ENCODE measurements at regions not wholly inside any gene's neighbourhood (a gene's known extent, or its start where the extent isn't known, plus 50 kb on each side); places are given as distances from the start of the nearest gene placed in this dataset.

GRCh38 chr2:6074089-6074643 lies 382.0 kb downstream of the SOX11 start:
- Mint-ChIP-seq H3K4me3 (no peak overlapping the region), H3K27me3 (no peaks in the 10 kb centered on the region), H3K36me3 (no peaks in the 10 kb centered on the region), H3K9me3 (no peaks in the 10 kb centered on the region), H3K27ac (no peak overlapping the region), H3K4me1 (no peaks in the 10 kb centered on the region)
- DNase-seq (no peak), ATAC-seq (replicated peaks) (no peak)

GRCh38 chr2:6077585-6077984 lies 385.4 kb downstream of the SOX11 start:
- no peaks in the 10 kb centered on the region for H3K4me1 Mint-ChIP-seq
- no peak overlapping the region for H3K27ac Mint-ChIP-seq
- ATAC-seq (replicated peaks), result no peak
- H3K36me3 Mint-ChIP-seq, result no peaks in the 10 kb centered on the region
- no peak for DNase-seq
- no peak overlapping the region for H3K4me3 Mint-ChIP-seq
- peaks cover 0 to 2% of the 10 kb centered on the region in 2 donors for H3K9me3 Mint-ChIP-seq
- H3K27me3 Mint-ChIP-seq, result no peaks in the 10 kb centered on the region

DNA sequence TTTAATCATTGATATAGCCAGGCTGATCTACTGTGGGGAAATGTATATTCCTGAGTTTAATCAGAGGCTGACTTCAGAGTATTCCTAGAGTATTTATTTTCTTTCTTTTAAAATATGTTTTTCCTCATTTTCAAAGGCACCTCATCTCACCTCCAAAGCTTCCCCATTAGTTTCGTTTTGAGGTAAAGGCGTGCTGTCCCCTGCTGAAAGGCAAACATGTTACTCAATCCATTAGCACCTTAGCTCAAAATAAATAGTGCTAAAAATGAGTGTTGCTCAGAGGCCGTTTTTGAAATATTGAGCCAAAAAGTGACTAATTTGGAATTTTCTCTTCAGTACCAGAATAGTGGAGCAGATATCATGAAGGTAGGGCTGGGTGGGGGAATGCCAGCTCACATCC lies 386.2 kb downstream of the SOX11 start:
- Mint-ChIP-seq H3K9me3 (peaks cover 0 to 2% of the 10 kb centered on the region in 2 donors), H3K27me3 (no peaks in the 10 kb centered on the region), H3K36me3 (no peaks in the 10 kb centered on the region), H3K4me3 (no peak overlapping the region), H3K27ac (no peak overlapping the region), H3K4me1 (no peaks in the 10 kb centered on the region)
- ATAC-seq (replicated peaks) (no peak), DNase-seq (no peak)

- DNase-seq (no peak), ATAC-seq (replicated peaks) (no peak)
- no peaks in the 10 kb centered on the region for H3K4me1 Mint-ChIP-seq
- no peak overlapping the region for H3K4me3 Mint-ChIP-seq
- no peaks in the 10 kb centered on the region for H3K27me3 Mint-ChIP-seq
- peaks cover 0 to 2% of the 10 kb centered on the region in 2 donors for H3K9me3 Mint-ChIP-seq
- H3K36me3 Mint-ChIP-seq, result no peaks in the 10 kb centered on the region
- H3K27ac Mint-ChIP-seq, result no peak overlapping the region
Measured at GRCh38 chr2:6079405-6079804, 387.2 kb downstream of the SOX11 start.

DNA sequence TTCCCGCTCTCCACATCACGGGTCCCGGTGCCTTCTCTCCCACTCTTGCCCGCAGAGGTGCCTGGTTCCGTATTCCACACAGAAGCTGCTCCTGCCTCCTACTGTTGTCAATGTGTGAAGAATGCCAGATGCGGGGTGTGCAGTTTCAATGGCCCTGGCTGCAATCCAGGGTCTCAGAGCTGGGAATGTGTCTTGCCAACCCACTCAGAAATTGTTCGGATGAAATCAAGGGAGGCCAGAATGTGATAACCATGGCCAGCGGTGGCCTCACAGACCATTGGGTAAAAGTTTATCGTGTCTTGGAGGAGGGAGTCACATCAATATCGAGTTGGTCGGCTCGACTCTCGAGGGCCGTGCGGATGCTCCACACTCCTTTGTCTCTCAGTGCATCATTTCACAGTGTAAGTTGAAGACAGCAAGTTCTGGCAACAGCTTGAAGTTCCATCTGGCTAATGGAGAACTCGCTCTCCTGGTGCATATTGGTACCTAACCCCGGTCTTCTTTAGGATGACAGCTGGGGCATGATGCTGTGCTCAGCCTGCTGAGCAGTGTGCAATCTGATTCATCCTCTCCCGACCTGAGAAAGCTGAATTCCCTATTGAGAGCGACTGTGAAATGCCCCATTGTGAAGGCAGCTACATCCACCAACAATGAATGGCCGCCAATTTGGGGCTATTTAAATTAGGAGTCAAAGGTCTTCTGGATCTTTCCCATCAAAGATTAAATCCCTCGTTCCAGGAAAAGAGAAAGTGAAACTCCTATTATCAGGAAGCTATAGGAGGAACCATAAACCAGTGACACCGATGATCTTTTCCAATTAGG lies 389.0 kb downstream of the SOX11 start:
- no peak for ATAC-seq (replicated peaks)
- no peak for DNase-seq
- peaks cover under 1 to 2% of the 10 kb centered on the region in 2 donors for H3K9me3 Mint-ChIP-seq
- H3K4me1 Mint-ChIP-seq, result no peaks in the 10 kb centered on the region
- no peaks in the 10 kb centered on the region for H3K27me3 Mint-ChIP-seq
- no peaks in the 10 kb centered on the region for H3K36me3 Mint-ChIP-seq
- no peak overlapping the region for H3K27ac Mint-ChIP-seq
- H3K4me3 Mint-ChIP-seq, result no peak overlapping the region

DNA sequence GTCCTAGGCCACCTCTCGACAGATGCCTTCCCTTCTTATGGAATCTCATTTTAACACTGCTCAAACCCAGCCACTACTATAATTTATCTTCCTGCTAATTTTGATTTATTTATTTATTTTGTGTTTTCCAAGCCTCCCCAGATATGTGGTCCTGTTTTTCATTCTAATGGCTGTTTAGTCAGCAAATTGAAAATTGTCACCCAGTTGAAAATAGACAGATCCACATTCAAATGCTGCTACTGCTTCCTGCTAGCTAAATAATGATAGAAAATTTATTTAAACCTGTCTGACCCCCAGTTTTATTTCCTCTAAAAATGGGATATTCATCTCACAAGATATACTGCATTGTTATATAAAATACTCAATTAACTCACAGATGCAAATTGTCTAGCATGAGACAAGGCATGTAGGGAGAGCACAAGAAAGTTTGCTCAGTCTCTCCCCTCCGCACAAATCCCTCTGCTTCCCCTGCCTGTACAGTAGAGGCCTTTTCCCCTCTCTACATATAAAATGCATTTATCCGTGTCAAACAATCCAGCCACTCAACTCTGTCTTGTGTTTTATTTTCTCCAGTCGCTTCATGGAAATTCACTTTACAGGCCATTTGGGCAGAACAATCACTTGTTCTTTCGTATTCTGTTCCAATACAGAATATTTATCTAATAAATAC lies 389.9 kb downstream of the SOX11 start:
- Mint-ChIP-seq H3K4me1 (no peaks in the 10 kb centered on the region), H3K27ac (no peak overlapping the region), H3K4me3 (no peak overlapping the region), H3K27me3 (no peaks in the 10 kb centered on the region), H3K36me3 (no peaks in the 10 kb centered on the region), H3K9me3 (peaks cover 2 to 4% of the 10 kb centered on the region in 2 donors)
- ATAC-seq (replicated peaks), result no peak
- DNase-seq, result no peak

- Mint-ChIP-seq H3K9me3 (peaks cover 2 to 4% of the 10 kb centered on the region in 2 donors), H3K4me3 (no peak overlapping the region), H3K27ac (no peak overlapping the region)
Measured at GRCh38 chr2:6082625-6083018, 390.4 kb downstream of the SOX11 start.

DNA sequence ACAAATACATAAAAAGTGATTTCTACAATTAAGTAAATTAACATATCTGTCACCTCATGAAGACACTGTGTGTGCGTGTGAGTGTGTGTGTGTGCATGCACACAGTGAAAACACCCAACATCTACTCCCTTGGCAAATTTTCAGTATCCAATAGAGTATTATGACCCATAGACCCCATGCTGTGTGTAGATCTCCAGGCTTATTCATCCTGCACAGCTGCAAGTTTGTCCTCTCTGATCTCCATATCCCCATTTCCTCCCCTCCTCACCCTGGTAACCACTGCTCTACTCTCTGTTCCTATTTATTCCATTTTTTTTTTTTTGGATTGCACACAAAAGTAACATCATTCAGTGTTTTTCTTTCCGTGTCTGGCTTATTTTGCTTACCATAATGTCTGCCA lies 391.0 kb downstream of the SOX11 start:
- H3K36me3 Mint-ChIP-seq, result no peaks in the 10 kb centered on the region
- H3K27ac Mint-ChIP-seq, result no peak overlapping the region
- no peak overlapping the region for H3K4me3 Mint-ChIP-seq
- no peaks in the 10 kb centered on the region for H3K4me1 Mint-ChIP-seq
- no peaks in the 10 kb centered on the region for H3K27me3 Mint-ChIP-seq
- H3K9me3 Mint-ChIP-seq, result peaks cover 2 to 4% of the 10 kb centered on the region in 2 donors
- DNase-seq, result no peak
- ATAC-seq (replicated peaks), result no peak

More at GRCh38 chr2:6082625-6083018, 390.4 kb downstream of the SOX11 start:
- DNase-seq (no peak), ATAC-seq (replicated peaks) (no peak)
- Mint-ChIP-seq H3K36me3 (no peaks in the 10 kb centered on the region), H3K27me3 (no peaks in the 10 kb centered on the region), H3K4me1 (no peaks in the 10 kb centered on the region)

DNA sequence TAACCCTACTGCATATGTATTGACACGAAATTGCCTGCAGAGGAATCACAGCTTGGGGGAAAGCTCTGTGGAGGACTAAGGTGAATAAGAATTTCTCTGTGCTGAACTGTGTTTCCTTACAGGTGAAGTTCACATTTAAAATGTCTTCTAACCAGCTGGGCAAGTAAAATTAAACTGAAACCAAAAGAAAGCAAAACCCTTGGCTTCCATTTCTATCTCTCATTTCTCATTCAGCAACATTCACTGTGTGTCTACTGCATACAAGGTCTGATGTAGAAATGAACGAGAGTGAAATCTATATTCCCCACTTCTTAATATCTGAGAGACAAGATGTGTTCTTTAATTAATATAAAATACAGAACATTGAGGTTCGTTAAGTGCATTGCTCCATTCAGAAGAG lies 397.3 kb downstream of the SOX11 start:
- no peaks in the 10 kb centered on the region for H3K36me3 Mint-ChIP-seq
- peaks cover 0 to 4% of the 10 kb centered on the region in 2 donors for H3K9me3 Mint-ChIP-seq
- H3K27ac Mint-ChIP-seq, result no peak overlapping the region
- no peaks in the 10 kb centered on the region for H3K27me3 Mint-ChIP-seq
- ATAC-seq (replicated peaks) (no peak), DNase-seq (no peak)
- no peaks in the 10 kb centered on the region for H3K4me1 Mint-ChIP-seq
- H3K4me3 Mint-ChIP-seq, result no peak overlapping the region

GRCh38 chr2:6103372-6103771 lies 411.2 kb downstream of the SOX11 start:
- no peak for ATAC-seq (replicated peaks)

DNA sequence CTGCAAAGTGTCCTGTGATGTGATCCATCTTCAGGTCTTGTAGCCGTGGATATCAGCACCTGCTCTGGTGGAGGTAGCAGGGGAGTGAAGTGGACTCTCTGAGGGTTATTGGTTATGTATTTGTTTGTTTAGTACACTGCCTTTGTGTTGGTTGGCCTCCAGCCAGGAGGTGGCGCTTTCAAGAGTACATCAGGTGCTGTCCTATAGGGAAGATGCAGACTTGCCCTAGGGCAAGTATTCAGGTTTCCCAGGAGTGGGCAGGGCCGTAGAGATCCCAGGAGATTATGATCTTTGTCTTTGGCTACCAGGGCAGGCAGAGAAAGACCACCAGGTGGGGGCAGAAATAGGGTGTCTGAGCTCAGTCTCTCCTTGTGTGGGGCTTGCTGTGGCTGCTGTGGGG lies 411.8 kb downstream of the SOX11 start:
- DNase-seq (no peak), ATAC-seq (replicated peaks) (no peak)
- H3K4me3 Mint-ChIP-seq, result no peak overlapping the region
- H3K27ac Mint-ChIP-seq, result no peak overlapping the region
- H3K4me1 Mint-ChIP-seq, result no peaks in the 10 kb centered on the region
- H3K36me3 Mint-ChIP-seq, result no peaks in the 10 kb centered on the region
- H3K9me3 Mint-ChIP-seq, result no peaks in the 10 kb centered on the region
- H3K27me3 Mint-ChIP-seq, result no peaks in the 10 kb centered on the region

More at GRCh38 chr2:6103372-6103771, 411.2 kb downstream of the SOX11 start:
- no peaks in the 10 kb centered on the region for H3K36me3 Mint-ChIP-seq
- no peaks in the 10 kb centered on the region for H3K27me3 Mint-ChIP-seq
- DNase-seq, result no peak
- no peak overlapping the region for H3K27ac Mint-ChIP-seq
- no peaks in the 10 kb centered on the region for H3K9me3 Mint-ChIP-seq
- H3K4me3 Mint-ChIP-seq, result no peak overlapping the region
- H3K4me1 Mint-ChIP-seq, result no peaks in the 10 kb centered on the region

GRCh38 chr2:6107290-6107689 lies 415.1 kb downstream of the SOX11 start:
- peaks cover 0 to 9% of the 10 kb centered on the region in 2 donors for H3K27me3 Mint-ChIP-seq
- no peaks in the 10 kb centered on the region for H3K9me3 Mint-ChIP-seq
- ATAC-seq (replicated peaks) (no peak), DNase-seq (no peak)
- no peak overlapping the region for H3K27ac Mint-ChIP-seq
- no peaks in the 10 kb centered on the region for H3K36me3 Mint-ChIP-seq
- H3K4me1 Mint-ChIP-seq, result no peaks in the 10 kb centered on the region
- no peak overlapping the region for H3K4me3 Mint-ChIP-seq

GRCh38 chr2:6109831-6110230 lies 417.6 kb downstream of the SOX11 start:
- no peaks in the 10 kb centered on the region for H3K9me3 Mint-ChIP-seq
- ATAC-seq (replicated peaks), result no peak
- peaks cover 0 to 9% of the 10 kb centered on the region in 2 donors for H3K27me3 Mint-ChIP-seq
- no peaks in the 10 kb centered on the region for H3K4me1 Mint-ChIP-seq
- DNase-seq, result no peak
- H3K27ac Mint-ChIP-seq, result no peak overlapping the region
- no peak overlapping the region for H3K4me3 Mint-ChIP-seq
- H3K36me3 Mint-ChIP-seq, result no peaks in the 10 kb centered on the region

DNA sequence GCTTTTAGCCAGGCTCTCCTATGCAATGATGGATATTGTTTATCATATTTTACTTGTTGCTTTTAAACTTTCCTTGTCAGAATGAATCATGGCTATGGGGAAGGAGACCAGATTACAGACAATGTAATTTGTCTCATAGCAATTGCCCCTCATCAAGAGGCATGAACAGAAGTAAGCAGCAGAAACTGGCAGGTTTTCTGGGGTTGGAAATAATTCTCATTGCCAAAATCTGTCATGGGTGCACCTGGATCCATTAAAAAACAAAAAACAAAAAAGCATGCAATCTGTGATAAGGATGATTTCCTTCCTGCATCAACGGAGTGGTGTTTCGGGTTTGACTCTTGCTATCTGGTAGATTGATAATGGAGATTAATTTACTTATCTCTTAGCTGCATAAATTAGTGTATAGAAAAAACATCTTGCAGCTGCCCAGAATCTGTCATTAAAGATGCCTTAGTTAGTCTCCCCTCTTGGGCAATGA lies 419.6 kb downstream of the SOX11 start:
- H3K4me3 Mint-ChIP-seq, result no peak overlapping the region
- H3K4me1 Mint-ChIP-seq, result no peaks in the 10 kb centered on the region
- no peaks in the 10 kb centered on the region for H3K9me3 Mint-ChIP-seq
- no peak overlapping the region for H3K27ac Mint-ChIP-seq
- H3K27me3 Mint-ChIP-seq, result peaks cover 0 to 9% of the 10 kb centered on the region in 2 donors
- no peak for ATAC-seq (replicated peaks)
- no peaks in the 10 kb centered on the region for H3K36me3 Mint-ChIP-seq
- no peak for DNase-seq

DNA sequence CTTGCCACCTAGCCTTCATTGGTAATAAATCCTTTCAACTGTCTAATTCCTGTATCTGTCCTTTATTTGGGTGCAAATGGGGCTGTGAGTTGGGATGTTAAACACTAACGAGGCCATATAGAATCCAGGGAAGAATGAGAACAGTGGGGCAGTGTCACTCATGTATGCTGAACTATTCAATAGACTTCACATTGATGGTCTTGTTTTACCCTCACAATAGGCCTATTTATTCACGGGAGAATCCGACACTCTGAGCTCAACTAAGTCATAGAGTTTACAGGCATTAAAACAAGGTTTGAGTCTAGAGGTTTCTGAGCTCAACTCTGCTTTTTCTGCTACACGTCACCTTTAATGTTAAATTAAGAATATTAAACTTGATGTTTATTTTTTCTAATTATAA lies 421.6 kb downstream of the SOX11 start:
- H3K36me3 Mint-ChIP-seq, result no peaks in the 10 kb centered on the region
- H3K27ac Mint-ChIP-seq, result no peak overlapping the region
- H3K27me3 Mint-ChIP-seq, result peaks cover 0 to 9% of the 10 kb centered on the region in 2 donors
- no peak overlapping the region for H3K4me3 Mint-ChIP-seq
- DNase-seq, result no peak
- H3K4me1 Mint-ChIP-seq, result no peaks in the 10 kb centered on the region
- H3K9me3 Mint-ChIP-seq, result no peaks in the 10 kb centered on the region
- ATAC-seq (replicated peaks), result no peak

Data from stimulated activated naive B cell treated with anti-CD40 and anti-IgM and Interleukin-4, amounts not matched to agents 10 μg/mL and 1 μg/mL and 100 μg/mL, for 72 hours (primary cell).